ENCODE measurements at regions not wholly inside any gene's neighbourhood (a gene's known extent, or its start where the extent isn't known, plus 50 kb on each side); places are given as distances from the start of the nearest gene placed in this dataset.
"Not testable (repeated sequence)": the region's sequence is repeated elsewhere in the genome, so short reads cannot be mapped to it uniquely, and the experiment has no call there.

DNA sequence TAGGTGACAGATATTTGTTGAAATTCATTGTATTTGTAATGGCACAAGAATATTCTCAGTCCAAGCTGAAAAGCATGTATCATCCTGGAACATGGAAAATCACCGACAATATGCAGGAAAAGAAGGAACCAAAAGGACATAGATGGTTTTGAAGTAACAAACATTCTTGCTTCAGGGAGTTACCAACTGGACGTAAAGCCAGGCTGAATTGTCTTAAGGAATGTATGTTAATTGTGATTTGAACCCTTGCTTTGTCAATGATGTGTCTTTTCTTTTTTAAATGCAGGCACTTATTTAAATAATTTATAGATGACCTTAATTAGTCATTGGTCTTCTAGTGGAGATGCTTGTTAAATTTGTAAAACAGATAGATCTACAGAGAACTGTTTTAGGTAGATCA lies 489.4 kb upstream of the ZP4 start:
- no peak for DNase-seq

DNA sequence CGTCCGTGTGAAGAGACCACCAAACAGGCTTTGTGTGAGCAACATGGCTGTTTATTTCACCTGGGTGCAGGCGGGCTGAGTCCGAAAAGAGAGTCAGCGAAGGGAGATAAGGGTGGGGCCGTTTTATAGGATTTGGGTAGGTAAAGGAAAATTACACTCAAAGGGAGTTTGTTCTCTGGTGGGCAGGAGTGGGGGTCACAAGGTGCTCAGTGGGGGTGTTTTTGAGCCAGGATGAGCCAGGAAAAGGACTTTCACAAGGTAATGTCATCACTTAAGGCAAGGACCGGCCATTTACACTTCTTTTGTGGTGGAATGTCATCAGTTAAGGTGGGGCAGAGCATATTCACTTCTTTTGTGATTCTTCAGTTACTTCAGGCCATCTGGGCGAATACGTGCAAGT lies 488.7 kb upstream of the ZP4 start:
- not testable (repeated sequence) for DNase-seq

DNA sequence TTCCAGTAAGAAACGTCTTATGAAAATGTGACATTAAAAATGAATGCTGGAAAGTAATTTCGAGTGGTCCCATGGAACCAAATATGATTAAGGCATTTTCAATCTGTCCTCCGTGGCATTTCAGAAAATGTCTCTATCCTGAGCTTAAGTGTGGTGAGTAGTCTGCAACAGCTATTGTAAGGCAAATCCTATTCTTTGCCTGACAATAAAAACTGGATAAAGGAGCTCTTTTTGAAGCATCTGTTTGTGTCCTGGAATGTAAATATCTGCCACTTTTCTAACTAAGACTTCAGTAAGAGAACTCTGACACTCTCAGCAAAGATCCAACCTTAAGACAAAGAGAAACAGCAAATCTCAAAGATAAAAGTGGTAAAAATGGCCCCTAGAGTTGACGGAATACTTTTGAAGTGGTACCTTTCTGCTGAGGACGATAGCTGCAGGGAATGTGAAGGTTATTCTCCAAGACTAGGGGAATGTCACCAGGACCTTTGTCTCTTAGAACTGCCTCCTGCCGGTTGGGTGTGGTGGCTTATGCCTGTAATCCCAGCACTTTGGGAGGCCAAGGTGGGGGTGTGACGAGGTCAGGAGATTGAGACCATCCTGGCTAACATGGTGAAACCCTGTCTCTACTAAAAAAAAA lies 486.7 kb upstream of the ZP4 start:
- DNase-seq = no peak

DNA sequence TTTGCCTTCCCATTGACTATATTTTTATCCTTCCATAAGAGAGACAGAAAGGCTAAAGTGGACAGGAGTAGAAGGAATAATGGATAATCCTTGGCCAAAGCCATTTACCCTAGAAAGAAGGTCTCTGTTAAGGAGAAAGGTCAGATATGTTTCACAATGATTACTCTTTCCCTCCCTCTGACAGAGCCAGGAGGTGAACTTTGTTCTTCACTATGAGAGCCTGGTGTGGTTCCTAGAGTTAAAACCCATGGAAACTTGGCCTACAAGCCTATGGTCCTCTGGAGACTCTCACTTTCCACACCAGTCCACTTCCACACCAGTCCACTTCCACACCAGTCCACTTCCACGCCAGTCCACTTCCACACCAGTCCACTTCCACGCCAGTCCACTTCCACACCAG lies 479.9 kb upstream of the ZP4 start:
- no peak for DNase-seq

DNA sequence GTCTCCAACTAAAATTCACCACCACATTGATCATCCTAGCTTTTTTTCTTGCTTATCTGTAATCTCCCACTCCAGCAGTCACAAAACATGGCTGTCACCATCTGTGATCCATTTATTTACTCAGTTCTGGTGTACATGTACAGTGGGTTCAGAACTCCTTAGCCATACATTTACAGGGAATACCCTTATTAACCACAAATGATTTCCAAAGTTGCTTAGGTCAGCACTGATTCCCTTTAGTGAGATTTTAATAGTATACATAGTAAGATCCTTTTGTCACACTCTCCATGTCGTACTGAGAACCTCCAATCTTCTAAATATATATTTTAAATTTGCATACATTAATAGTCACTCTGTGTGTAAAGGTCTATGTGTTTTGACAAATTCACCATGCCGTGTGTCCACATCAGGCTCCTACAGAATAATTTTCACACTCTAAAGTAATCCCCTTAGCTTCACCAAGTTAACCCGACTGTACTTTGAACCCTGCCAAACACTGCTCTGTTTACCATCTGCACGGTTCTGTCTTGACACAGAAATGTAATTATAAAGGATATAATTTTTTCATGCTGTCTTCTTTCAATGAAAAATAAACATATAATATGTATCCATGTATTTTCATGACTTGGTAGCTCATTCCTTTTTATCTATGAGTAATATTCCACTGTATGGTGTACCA lies 473.6 kb upstream of the ZP4 start:
- DNase-seq = no peak

DNA sequence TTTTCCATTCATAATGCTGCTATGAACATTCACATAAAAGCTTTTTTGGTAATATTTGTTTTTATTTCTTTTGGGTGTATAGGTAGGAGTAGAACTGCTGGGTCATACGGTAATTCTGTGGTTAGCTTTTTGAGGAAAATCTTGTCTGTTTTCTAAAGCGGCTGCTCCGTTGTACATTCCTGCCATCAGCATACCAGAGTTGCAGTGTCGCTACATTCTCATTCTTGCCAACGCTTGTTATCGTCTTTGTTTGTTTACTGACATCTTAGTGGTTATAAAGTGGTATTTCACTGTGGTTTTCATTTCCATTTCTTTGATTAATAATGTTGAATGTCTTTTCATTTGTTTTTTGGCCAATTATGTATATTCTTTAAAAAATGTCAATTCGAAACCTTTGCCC lies 469.8 kb upstream of the ZP4 start:
- no peak for DNase-seq

DNA sequence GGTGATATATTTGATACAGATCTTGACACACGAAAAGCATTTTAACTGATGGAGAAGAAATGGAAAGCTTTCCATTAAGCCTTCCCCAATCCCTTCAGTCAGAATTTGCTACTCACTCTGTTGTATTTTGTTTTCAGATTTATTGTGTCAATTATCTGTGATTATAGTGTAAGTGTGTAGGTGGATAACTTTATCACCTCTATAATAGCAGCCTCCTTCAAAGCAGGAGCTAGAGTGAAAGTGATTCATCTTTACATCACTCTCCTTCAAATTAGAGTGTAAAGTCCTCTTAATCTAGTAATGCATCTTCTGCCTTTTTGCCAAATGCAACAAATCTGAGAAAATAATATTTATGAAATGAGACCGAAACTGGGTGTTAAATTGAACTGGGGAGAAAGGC lies 459.7 kb upstream of the ZP4 start:
- DNase-seq = no peak

DNA sequence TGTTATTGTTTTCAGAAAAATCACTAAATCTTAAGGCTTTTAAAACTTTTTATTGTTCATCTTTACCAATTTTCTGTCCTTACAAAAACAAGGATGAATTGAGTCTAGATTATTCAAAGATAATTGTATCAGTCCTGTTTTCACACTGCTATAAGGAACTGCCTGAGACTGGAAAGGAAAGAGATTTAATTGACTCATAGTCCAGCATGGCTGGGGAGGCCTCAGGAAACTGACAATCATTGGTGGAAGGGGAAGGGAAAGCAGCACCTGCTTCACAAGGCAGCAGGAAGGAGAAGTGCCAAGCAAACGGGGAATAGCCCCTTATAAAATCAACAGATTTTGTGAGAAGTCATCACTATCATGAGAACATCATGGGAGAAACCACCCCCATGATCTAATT lies 455.6 kb upstream of the ZP4 start:
- DNase-seq = no peak

DNA sequence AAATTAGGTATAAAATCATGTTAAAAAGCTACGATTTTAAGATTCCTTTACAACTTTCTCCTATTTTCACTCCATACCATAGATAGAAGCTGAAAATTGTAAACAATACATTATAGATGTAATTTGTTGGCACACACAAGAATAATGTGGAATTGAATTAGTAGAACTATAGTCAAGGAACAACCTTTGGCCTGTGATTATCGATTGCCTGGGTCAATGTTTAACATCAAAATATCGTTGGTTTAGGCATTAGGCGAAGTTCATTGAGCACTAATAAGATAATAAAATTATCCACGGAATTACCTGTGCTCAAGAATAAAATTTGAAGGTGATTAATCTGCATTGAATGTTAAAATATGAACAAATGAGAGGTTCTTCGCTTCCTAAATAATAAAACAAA lies 455.1 kb upstream of the ZP4 start:
- DNase-seq = no peak

DNA sequence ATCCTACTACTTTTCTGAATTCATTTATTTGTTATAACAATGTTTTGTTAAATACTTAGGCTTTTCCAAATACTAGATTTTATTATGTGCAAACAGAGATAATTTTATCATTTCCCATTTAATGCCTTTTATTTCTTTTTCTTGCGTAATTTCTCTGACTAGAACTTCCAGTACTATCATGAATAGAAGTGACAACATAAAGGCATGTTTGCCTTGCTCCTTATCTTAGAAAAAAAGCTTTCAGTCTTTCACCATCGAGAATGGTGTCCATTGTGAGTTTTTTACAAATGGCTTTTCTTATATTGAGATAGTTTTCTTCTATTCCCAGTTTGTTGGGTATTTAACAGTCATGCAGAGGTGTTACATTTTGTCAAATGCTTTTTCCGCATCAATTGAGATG lies 453.1 kb upstream of the ZP4 start:
- no peak for DNase-seq

DNA sequence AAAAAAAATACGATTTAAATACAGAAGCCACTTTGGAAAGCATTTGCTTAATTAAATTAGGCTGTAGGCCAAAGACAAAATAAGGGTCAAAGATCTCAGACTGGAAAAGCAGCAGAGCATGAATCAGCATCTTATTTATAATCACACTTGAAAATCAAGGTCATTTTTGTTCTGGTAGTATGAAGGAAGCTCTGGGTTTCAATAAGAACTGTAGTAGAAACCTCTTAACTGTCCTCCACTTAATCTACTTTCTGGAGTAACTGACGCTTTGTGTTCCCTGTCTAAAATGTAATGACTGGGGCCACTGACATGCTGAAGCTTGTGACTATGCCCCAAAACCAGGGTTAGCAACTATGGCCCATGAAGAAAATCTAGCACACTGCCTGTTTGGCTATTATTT lies 450.7 kb upstream of the ZP4 start:
- DNase-seq = no peak

DNA sequence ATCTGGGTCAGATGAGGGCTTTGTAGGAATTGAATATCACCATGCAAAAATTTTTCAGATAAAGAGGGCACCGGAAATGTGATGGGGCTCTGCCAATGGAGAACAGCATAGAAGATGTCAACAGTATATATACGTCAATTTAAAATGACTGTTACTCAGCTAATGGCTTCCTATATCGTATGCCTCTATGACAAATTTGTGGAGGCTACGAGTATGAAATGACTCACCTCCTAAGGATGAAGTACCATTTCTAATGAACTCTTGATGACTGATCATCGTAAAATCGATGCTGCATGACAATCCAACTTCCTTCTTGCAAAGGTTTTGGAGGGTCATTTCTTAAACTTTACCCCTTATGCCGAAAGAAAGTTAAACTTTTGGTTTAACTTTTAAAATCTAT lies 450.3 kb upstream of the ZP4 start:
- no peak for DNase-seq

DNA sequence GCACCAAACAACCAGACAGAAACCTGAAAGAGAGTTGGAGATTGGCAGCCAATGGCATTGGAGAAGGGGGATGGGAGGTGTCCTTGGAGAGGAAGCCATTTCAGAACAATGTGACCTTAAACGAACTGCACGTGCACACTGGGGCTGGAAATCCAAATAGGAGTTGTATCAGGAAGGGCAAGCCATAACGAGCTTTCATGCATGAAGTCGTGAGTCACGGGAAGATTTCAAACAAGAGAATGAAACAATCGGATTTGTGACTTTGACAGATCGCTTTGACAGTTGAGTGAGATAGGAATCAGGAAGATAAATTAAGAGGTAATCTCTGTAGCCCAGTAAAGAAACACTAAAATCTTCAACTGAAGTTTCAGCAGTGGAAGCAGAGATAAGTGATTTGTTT lies 445.8 kb upstream of the ZP4 start:
- DNase-seq = no peak

DNA sequence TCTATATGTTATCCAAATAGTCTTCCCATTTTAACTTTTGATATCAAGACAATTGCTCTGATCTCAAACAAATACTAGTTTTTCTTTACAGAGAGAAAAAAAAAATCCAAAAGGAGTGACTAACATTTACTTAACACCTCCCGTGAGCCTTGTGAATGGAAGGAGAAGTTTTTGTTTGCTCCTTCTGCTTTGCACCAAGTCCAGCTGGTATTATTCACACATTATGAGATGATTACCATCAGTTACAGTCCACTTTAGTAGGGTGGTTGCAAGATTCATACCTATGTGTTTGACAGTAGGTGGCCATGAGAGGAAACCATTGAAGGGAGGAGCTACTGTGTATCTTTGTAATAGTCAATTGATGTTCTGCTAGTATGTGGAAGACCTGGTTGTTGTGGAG lies 443.4 kb upstream of the ZP4 start:
- DNase-seq = no peak

DNA sequence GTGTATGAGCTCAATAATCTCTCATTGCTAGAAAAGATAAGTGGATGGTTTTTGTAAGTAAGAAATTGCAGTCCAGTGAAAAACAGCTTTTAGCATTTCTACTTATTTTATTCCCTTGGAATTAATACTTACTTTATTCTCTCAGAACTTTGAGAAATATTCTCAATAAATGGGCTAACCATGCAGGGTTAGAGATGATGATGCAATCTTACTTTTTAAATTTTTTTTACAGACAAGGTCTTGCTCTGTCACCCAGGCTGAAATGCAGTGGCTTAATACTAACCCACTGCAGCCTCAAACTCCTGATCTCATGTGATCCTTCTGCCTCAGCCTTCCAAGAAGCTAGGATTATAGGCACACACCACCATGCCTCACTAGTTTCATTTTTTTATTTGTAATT lies 440.8 kb upstream of the ZP4 start:
- DNase-seq = no peak

DNA sequence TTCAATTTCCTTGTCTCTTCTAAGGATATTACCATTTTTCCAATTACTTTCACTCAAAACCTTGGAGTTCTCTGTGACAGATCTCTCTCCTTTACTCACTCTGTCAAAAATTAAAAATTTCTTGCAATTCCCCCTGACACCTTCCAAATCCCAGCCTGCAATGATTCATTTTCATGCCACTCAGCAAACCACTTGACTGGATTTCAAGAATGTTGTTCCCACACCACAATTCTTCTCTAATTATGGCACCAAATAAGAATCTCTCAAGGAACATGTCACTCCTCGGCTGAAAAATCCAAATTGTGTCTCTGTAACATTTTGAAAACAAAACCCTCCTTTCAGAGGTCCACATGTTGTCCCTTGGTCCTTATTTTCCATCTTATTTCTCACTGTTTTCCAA lies 438.9 kb upstream of the ZP4 start:
- no peak for DNase-seq

DNA sequence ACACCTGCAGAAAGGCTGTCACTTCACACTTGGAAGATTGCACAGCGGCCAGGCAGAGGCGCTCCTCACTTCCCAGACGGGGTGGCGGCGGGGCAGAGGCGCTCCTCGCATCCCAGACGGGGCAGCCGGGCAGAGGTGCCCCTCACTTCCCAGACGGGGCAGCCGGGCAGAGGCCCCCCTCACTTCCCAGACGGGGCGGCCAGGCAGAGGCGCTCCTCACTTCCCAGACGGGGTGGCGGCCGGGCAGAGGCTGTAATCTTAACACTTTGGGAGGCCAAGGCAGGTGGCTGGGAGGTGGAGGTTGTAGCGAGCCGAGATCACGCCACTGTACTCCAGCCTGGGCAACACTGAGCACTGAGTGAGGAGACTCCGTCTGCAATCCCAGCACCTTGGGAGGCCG lies 436.3 kb upstream of the ZP4 start:
- DNase-seq = not testable (repeated sequence)

DNA sequence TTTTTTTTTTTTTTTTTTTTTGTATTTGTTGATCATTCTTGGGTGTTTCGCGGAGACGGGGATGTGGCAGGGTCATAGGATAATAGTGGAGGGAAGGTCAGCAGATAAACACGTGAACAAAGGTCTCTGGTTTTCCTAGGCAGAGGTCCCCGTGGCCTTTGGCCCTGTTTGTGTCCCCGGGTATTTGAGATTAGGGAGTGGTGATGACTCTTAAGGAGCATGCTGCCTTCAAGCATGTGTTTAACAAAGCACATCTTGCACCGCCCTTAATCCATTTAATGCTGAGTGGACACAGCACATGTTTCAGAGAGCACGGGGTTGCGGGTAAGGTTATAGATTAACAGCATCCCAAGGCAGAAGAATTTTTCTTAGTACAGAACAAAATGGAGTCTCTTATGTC lies 435.8 kb upstream of the ZP4 start:
- not testable (repeated sequence) for DNase-seq

DNA sequence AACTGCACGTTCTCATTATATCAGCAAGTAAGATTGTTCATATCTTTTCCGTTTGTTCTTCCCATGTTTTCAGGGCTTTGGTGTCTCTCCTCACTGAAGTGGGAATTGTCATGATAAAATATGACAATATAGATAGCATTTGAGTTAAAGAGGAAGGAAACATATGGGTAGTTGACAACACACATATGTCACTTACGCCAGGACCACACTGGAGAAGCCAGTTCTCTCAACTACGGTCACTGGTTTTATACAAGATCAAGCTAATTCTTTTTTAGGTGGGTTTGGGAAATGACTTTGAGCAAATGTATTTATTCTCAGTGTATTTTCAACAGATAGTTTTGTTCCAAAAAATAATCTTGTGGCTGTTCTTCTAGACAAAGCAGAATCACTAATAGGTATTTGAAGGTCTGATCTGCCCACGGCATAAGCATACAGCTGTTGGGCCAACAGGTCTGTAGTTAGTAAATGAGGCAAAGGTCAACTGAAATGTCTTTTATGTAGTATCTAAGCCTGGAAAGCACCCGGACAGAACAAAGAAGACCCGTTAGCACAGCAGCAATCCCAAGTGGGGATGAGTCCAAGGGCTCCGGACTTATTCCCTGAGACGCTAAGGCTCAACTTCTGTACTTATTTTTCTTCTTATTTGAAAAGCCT lies 433.6 kb upstream of the ZP4 start:
- no peak for DNase-seq

DNA sequence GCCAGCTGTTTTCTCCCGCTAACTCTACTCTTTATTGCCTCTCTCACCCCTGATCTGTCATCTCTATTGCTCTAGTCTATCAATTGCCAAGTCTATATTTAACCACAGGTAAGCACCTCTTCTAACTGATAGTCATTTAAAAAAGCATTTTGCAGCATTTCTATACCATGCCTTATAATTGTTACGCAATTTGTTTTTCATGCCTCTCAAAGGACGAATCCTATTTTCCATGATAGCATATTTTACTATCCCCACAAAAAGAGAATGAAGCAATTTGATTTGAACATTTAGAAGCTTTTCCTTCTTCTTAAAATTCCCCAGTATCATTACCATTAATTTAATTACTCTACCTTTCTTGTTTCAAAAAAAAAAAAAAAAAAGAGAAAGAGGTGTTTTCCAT lies 432.8 kb upstream of the ZP4 start:
- DNase-seq = no peak

DNA sequence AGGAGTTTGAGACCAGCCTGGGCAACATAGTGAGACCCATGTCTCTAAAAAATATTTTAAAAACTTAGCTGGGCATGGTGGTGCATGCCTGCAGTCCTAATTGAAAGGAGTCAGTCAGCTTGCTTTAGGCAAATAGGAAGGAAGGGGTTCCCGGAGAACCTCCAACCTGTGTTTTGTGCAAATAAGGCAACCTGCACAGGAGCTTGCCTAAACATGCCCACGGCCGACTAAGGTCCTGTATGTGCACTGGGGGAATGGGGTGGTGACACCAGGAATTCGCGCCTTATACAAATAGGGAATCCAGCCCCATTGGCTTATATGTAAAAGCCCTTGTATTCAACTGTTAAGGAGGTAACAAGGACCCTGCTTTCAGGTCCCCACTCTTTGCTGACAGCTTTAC lies 429.2 kb upstream of the ZP4 start:
- DNase-seq = no peak

DNA sequence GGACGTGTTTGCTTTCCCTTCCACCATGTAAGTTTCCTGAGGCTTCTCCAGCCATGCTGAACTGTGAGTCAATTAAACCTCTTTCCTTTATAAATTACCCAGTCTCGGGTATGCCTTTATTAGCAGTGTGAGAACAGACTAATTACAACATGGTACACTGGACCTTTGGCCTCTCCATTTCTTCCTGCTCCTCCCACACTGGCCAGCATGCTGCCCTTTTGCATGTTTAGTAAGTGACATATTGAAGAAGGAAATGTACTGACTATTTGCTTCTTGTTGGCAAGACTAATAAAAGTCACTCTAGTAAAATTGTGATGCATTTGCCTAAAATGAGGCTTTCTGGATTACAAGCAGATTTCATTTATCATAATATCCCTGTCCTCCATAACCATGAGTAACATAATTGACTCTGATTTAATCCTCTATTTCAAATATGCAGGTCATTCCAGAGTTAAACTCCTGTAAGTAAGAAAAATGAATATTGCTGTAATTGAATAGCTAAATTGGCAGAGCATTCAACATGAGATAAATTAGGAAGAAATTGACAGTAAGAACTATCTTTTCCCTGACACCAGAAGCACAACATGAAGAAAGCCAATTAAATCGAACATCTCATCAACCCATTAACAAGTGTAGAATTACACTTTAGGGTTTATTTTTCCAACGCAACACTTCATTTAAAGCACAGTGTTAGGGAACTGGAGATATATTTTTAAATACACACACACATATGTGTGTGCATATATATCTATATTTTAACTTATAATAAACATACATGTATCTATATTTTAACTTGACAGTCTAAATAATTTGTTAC lies 427.8 kb upstream of the ZP4 start:
- DNase-seq = no peak
